K562 (cell line): ENCODE measurements at regions not wholly inside any gene's neighbourhood (a gene's known extent, or its start where the extent isn't known, plus 50 kb on each side); places are given as distances from the start of the nearest gene placed in this dataset.

Experiments
- ATAC-seq: fragments of 200-7000 bp; cut with Tn5 transposase; 3 replicates; pipeline ENCODE4 v1.9.1; 2020; ENCODE audit warnings: moderate library complexity
- BruUV-seq: library from RNA; stranded (reverse); fragments of 400-500 nt; replicated peaks from 2 replicates; lab custom pipeline; 2021; lab: Mats Ljungman, UMichigan
- CTCF ChIA-PET: fragments of 300-600 bp; formaldehyde crosslinking; extraction: SDS; loops from one replicate; lab custom pipeline; 2021; ENCODE audit warnings: low intra/inter-chr PET ratio; lab: Yijun Ruan, JAX
- POLR2A ChIA-PET: fragments of 300-600, 350-650 bp; sonication (Branson Sonifier 250); formaldehyde crosslinking; extraction: SDS; loops from one replicate; lab custom pipeline; 2021; ENCODE audit warnings: antibody characterized with exemption, inconsistent platforms; lab: Yijun Ruan, JAX
- DNase-seq, 4 experiments: peaks; one replicate each; pipeline versions ENCODE4 v3.0.0 to v3.0.0-alpha.2; 2011 to 2018; ENCODE audit warnings: low spot score in 3 of 4, mixed read lengths in 3 of 4; ENCODE audit errors: extremely low read depth in 1 of 4
- FAIRE-seq: peaks from 2 replicates; lab custom pipeline; 2011; peaks lifted over from hg19 to GRCh38; lab: Jason Lieb, UNC
- H2AFZ ChIP-seq: 2 replicates; pipeline ENCODE4 v1.6.0; 2011; ENCODE audit warnings: low read depth, low read length, control low read depth, inconsistent platforms
- H3K27ac ChIP-seq: fragments of 200-600 bp; 3 replicates; pipeline ENCODE4 v1.8.0; 2011; ENCODE audit warnings: low read depth, mild to moderate bottlenecking, control low read depth, inconsistent platforms, low read length, moderate library complexity, mixed read lengths; ENCODE audit errors: extremely low read depth
- H3K27me3 ChIP-seq, 2 experiments: fragments of 300-600 bp in 1 of 2; 2 replicates in 1 of 2; 3 replicates in 1 of 2; pipeline versions ENCODE4 v1.6.0 to v1.8.0; 2011; ENCODE audit warnings: inconsistent platforms in 2 of 2, low read length in 2 of 2, mild to moderate bottlenecking in 1 of 2, mixed read lengths in 1 of 2, moderate library complexity in 1 of 2; ENCODE audit not compliant: control insufficient read depth in 2 of 2, insufficient read depth in 2 of 2
- H3K36me3 ChIP-seq: fragments of 300-600 bp; 3 replicates; pipeline ENCODE4 v1.8.0; 2011; ENCODE audit warnings: mild to moderate bottlenecking, low read length, inconsistent platforms; ENCODE audit not compliant: control insufficient read depth, insufficient read depth
- H3K4me1 ChIP-seq, 2 experiments: fragments of 200-600 bp in 1 of 2; replicated peaks in 1 of 2; 2 replicates in 1 of 2; 3 replicates in 1 of 2; pipeline versions ENCODE4 v1.5.1 to v1.8.0; 2011; ENCODE audit warnings: inconsistent platforms in 2 of 2, low read length in 2 of 2, mild to moderate bottlenecking in 1 of 2, mixed read lengths in 1 of 2, moderate library complexity in 1 of 2; ENCODE audit not compliant: control insufficient read depth in 2 of 2, insufficient read depth in 2 of 2
- H3K4me2 ChIP-seq: 2 replicates; pipeline ENCODE4 v1.6.1; 2011; ENCODE audit warnings: low read length, control low read depth, inconsistent platforms, mixed read lengths; ENCODE audit not compliant: insufficient read depth
- H3K4me3 ChIP-seq: fragments of 200-600 bp; sonication (generic), shearing (Covaris generic); 2 replicates; pipeline ENCODE4 v1.5.1; 2016; ENCODE audit warnings: control low read depth, inconsistent platforms
- H3K79me2 ChIP-seq: fragments of 200-600 bp; 3 replicates; pipeline ENCODE4 v1.8.0; 2011; ENCODE audit warnings: low read length, inconsistent platforms; ENCODE audit not compliant: control insufficient read depth, insufficient read depth
- H3K9ac ChIP-seq, 2 experiments: 2 replicates each; pipeline versions ENCODE4 v1.6.0 to v1.6.1; 2011; ENCODE audit warnings: low read depth in 2 of 2, low read length in 2 of 2, control low read depth in 1 of 2, inconsistent platforms in 1 of 2, mild to moderate bottlenecking in 1 of 2, mixed read lengths in 1 of 2; ENCODE audit not compliant: insufficient read depth in 1 of 2
- H3K9me1 ChIP-seq: one replicate; pipeline ENCODE4 v1.6.0; 2011; ENCODE audit warnings: inconsistent platforms, mild to moderate bottlenecking, low read length, moderate library complexity; ENCODE audit not compliant: control insufficient read depth, insufficient read depth
- H3K9me3 ChIP-seq: replicated peaks from 2 replicates; pipeline ENCODE4 v1.5.1; 2011; ENCODE audit warnings: low read depth, low read length, inconsistent platforms; ENCODE audit not compliant: control insufficient read depth, insufficient read depth
- H4K20me1 ChIP-seq: replicated peaks from 2 replicates; pipeline ENCODE4 v1.6.1; 2011; ENCODE audit warnings: low read length, inconsistent platforms, mixed read lengths; ENCODE audit not compliant: control insufficient read depth, insufficient read depth
- CBFB ChIP-seq: sonication (generic); formaldehyde crosslinking; IDR thresholded peaks from 2 replicates; pipeline ENCODE4 v1.4.0; 2020; ENCODE audit warnings: mild to moderate bottlenecking, missing genetic modification reagents
- FOXP1 ChIP-seq: sonication (generic); formaldehyde crosslinking; IDR thresholded peaks from 2 replicates; pipeline ENCODE4 v1.8.0; 2022; ENCODE audit warnings: mild to moderate bottlenecking, missing genetic modification reagents
- KLF6 ChIP-seq: fragments of 250-450 bp; sonication (Bioruptor Pico); IDR thresholded peaks from 2 replicates; pipeline ENCODE4 v1.4.0; 2020; ENCODE audit warnings: mild to moderate bottlenecking, moderate library complexity, borderline replicate concordance
- MIER1 ChIP-seq: fragments of 450-650 bp; IDR thresholded peaks from 2 replicates; pipeline ENCODE4 v1.6.1; 2016; ENCODE audit warnings: antibody characterized with exemption, mild to moderate bottlenecking, low read depth
- ZNF347 ChIP-seq: fragments of 450-650 bp; formaldehyde crosslinking; IDR thresholded peaks from 2 replicates; pipeline ENCODE4 v1.4.0; 2020; ENCODE audit warnings: low read depth, mild to moderate bottlenecking, moderate library complexity
- ZNF707 ChIP-seq: fragments of 250-450 bp; sonication (Bioruptor Pico); conservative IDR thresholded peaks from 2 replicates; pipeline ENCODE4 v1.8.0; 2022; ENCODE audit warnings: inconsistent platforms, mild to moderate bottlenecking, moderate library complexity
- WGBS: fragments of 100-300 bp; shearing (Covaris generic); methylation state at CpG from one replicate; pipeline ENCODE4 v1.1.6; 2016; ENCODE audit warnings: low coverage, mixed read lengths; ENCODE audit not compliant: insufficient coverage; ENCODE audit errors: missing lambda C conversion rate; 5-methylcytosine and 5-hydroxymethylcytosine counted together
- in situ Hi-C: fragments of 300-500 bp; cut with MboI; formaldehyde crosslinking; loops from 4 replicates; pipeline ENCODE4 v1.15.0; 2018; ENCODE audit warnings: inconsistent platforms, mixed read lengths
- intact Hi-C: fragments of 100-400 bp; cut with micrococcal nuclease; formaldehyde crosslinking; loops from 2 replicates; pipeline ENCODE4 v1.14.2; 2022
- TF ChIP-seq, protein P1 (sequence below): IDR thresholded peaks from 2 replicates; pipeline ENCODE4 v1.6.1; 2016; ENCODE audit warnings: missing genetic modification characterization, missing compliant biosample characterization

GRCh38 chr4:159547645-159548308, 444.9 kb downstream of the RAPGEF2 start:
- no peaks in the 10 kb centered on the region for H4K20me1 ChIP-seq
- in situ Hi-C loops (no loop called here), intact Hi-C loops (no loop called here)
- no peaks in the 10 kb centered on the region for H3K9me3 ChIP-seq
- H2AFZ ChIP-seq: no peak overlapping the region
- no peak overlapping the region for H3K27ac ChIP-seq
- FAIRE-seq: no peak
- H3K4me2 ChIP-seq: no peak overlapping the region
- no peaks in the 10 kb centered on the region; a peak in 1 of 5 replicates for H3K27me3 ChIP-seq
- H3K9ac ChIP-seq: no peak overlapping the region
- TF ChIP-seq CBFB: no peak
- TF ChIP-seq, protein P1, sequence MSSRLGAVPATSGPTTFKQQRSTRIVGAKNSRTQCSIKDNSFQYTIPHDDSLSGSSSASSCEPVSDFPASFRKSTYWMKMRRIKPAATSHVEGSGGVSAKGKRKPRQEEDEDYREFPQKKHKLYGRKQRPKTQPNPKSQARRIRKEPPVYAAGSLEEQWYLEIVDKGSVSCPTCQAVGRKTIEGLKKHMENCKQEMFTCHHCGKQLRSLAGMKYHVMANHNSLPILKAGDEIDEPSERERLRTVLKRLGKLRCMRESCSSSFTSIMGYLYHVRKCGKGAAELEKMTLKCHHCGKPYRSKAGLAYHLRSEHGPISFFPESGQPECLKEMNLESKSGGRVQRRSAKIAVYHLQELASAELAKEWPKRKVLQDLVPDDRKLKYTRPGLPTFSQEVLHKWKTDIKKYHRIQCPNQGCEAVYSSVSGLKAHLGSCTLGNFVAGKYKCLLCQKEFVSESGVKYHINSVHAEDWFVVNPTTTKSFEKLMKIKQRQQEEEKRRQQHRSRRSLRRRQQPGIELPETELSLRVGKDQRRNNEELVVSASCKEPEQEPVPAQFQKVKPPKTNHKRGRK: no peak
- no peak for ATAC-seq
- H3K79me2 ChIP-seq: no peaks in the 10 kb centered on the region
- BruUV-seq: no TSS peak
- WGBS: 0% methylated on average over 1 of the region's 1 CpG
- no peaks in the 10 kb centered on the region for H3K9me1 ChIP-seq
- H3K4me1 ChIP-seq: no peaks in the 10 kb centered on the region
- ChIA-PET POLR2A (no interaction called here), CTCF (no interaction called here)
- no peak overlapping the region for H3K4me3 ChIP-seq
- no peaks in the 10 kb centered on the region for H3K36me3 ChIP-seq
- DNase-seq: no peak

DNA sequence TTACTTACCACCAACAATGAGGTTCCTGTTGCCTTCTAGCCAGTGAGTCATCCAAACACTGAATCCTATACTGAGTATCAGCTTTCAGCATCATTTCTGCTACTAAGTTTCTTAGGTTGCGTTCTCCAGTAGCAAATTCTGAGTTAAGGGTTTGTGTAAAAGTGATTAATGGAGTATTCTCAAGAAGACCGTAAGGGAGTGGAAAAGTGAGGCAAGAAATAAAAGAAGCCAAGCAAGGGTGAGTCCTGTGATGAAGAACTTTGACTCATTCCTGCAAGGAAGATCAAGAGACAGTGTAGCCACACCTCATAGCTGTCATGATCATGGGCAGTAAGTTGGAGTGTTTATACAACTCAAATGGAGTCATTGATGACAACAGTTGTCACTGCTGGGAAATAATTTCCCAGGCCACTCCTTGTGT, 446.2 kb downstream of the RAPGEF2 start:
- TF ChIP-seq FOXP1 (CRISPR knock-in tag) (no peak), KLF6 (CRISPR knock-in tag) (no peak), ZNF707 (CRISPR knock-in tag) (no peak), ZNF347 (CRISPR knock-in tag) (no peak), MIER1 (no peak)
- Histone ChIP-seq H3K27me3 (no peaks in the 10 kb centered on the region), H3K9me3 (no peaks in the 10 kb centered on the region), H3K36me3 (no peaks in the 10 kb centered on the region), H3K4me2 (no peak overlapping the region), H2AFZ (no peak overlapping the region), H4K20me1 (no peaks in the 10 kb centered on the region), H3K79me2 (no peaks in the 10 kb centered on the region), H3K4me3 (no peak overlapping the region), H3K9me1 (no peaks in the 10 kb centered on the region), H3K4me1 (no peaks in the 10 kb centered on the region), H3K9ac (no peak overlapping the region), H3K27ac (no peak overlapping the region)
- intact Hi-C loops (no loop called here), in situ Hi-C loops (no loop called here)
- no peak for FAIRE-seq
- CTCF ChIA-PET: no interaction called here
- DNase-seq: no peak
- ATAC-seq: no peak
- no TSS peak for BruUV-seq
- WGBS: 0% methylated on average over 2 of the region's 2 CpGs
- POLR2A ChIA-PET: no interaction called here
